Astrocyte (in vitro differentiated cells and primary cell): ENCODE measurements at regions not wholly inside any gene's neighbourhood (a gene's known extent, or its start where the extent isn't known, plus 50 kb on each side); places are given as distances from the start of the nearest gene placed in this dataset.

Experiments
- DNase-seq: peaks from one replicate; pipeline ENCODE4 v3.0.0-alpha.2; 2010; ENCODE audit warnings: low read depth
- FAIRE-seq: peaks from 2 replicates; lab custom pipeline; 2011; peaks lifted over from hg19 to GRCh38; lab: Jason Lieb, UNC
- H2AFZ ChIP-seq: 2 replicates; pipeline ENCODE4 v1.6.0; 2012; ENCODE audit warnings: low read depth, low read length, inconsistent platforms
- H3K27ac ChIP-seq: 2 replicates; pipeline ENCODE4 v1.5.1; 2011; ENCODE audit warnings: low read depth, low read length, inconsistent platforms
- H3K27me3 ChIP-seq: 2 replicates; pipeline ENCODE4 v1.6.0; 2011; ENCODE audit warnings: low read length, inconsistent platforms; ENCODE audit not compliant: insufficient read depth
- H3K36me3 ChIP-seq: 2 replicates; pipeline ENCODE4 v1.5.1; 2011; ENCODE audit warnings: low read length, inconsistent platforms; ENCODE audit not compliant: insufficient read depth
- H3K4me1 ChIP-seq: 2 replicates; pipeline ENCODE4 v1.5.1; 2011; ENCODE audit warnings: low read length, inconsistent platforms; ENCODE audit not compliant: insufficient read depth
- H3K4me2 ChIP-seq: 2 replicates; pipeline ENCODE4 v1.6.0; 2012; ENCODE audit warnings: low read length, inconsistent platforms
- H3K4me3 ChIP-seq: 2 replicates; pipeline ENCODE4 v1.5.1; 2011; ENCODE audit warnings: low read depth, mild to moderate bottlenecking, low read length, inconsistent platforms; ENCODE audit not compliant: insufficient read depth
- H3K79me2 ChIP-seq: 2 replicates; pipeline ENCODE4 v1.6.0; 2012; ENCODE audit warnings: mild to moderate bottlenecking, low read length, inconsistent platforms; ENCODE audit not compliant: insufficient read depth
- H3K9ac ChIP-seq: 2 replicates; pipeline ENCODE4 v1.6.0; 2012; ENCODE audit warnings: mild to moderate bottlenecking, low read length, inconsistent platforms
- H3K9me3 ChIP-seq: 2 replicates; pipeline ENCODE4 v1.5.1; 2012; ENCODE audit warnings: low read depth, mild to moderate bottlenecking, low read length, inconsistent platforms; ENCODE audit not compliant: insufficient read depth
- H4K20me1 ChIP-seq: 2 replicates; pipeline ENCODE4 v1.6.0; 2012; ENCODE audit warnings: low read length, inconsistent platforms; ENCODE audit not compliant: insufficient read depth
- H3K27ac Mint-ChIP-seq: one replicate; pipeline ENCODE4 v1.8.0; 2021; ENCODE audit warnings: mild to moderate bottlenecking, mixed read lengths; ENCODE audit not compliant: unreplicated experiment
- H3K27me3 Mint-ChIP-seq: one replicate; pipeline ENCODE4 v1.8.0; 2021; ENCODE audit warnings: low read depth, mixed read lengths; ENCODE audit not compliant: unreplicated experiment
- H3K36me3 Mint-ChIP-seq: one replicate; pipeline ENCODE4 v1.8.0; 2021; ENCODE audit warnings: low read depth, mixed read lengths; ENCODE audit not compliant: unreplicated experiment
- H3K4me1 Mint-ChIP-seq: one replicate; pipeline ENCODE4 v1.8.0; 2021; ENCODE audit warnings: low read depth, mixed read lengths; ENCODE audit not compliant: unreplicated experiment
- H3K4me3 Mint-ChIP-seq: one replicate; pipeline ENCODE4 v1.8.0; 2021; ENCODE audit warnings: mild to moderate bottlenecking, moderate library complexity, mixed read lengths; ENCODE audit not compliant: unreplicated experiment
- H3K9me3 Mint-ChIP-seq: one replicate; pipeline ENCODE4 v1.8.0; 2021; ENCODE audit warnings: mild to moderate bottlenecking, mixed read lengths; ENCODE audit not compliant: unreplicated experiment
- EZH2 ChIP-seq: IDR thresholded peaks from 2 replicates; pipeline ENCODE4 v1.6.1; 2012; ENCODE audit warnings: mild to moderate bottlenecking, low read length, inconsistent platforms; ENCODE audit not compliant: insufficient read depth
- TF ChIP-seq, protein P1 (sequence below): IDR thresholded peaks from 2 replicates; pipeline ENCODE4 v1.5.1; 2011; ENCODE audit warnings: low read depth, mild to moderate bottlenecking, inconsistent platforms, low read length, moderate library complexity; ENCODE audit not compliant: insufficient read depth

DNA sequence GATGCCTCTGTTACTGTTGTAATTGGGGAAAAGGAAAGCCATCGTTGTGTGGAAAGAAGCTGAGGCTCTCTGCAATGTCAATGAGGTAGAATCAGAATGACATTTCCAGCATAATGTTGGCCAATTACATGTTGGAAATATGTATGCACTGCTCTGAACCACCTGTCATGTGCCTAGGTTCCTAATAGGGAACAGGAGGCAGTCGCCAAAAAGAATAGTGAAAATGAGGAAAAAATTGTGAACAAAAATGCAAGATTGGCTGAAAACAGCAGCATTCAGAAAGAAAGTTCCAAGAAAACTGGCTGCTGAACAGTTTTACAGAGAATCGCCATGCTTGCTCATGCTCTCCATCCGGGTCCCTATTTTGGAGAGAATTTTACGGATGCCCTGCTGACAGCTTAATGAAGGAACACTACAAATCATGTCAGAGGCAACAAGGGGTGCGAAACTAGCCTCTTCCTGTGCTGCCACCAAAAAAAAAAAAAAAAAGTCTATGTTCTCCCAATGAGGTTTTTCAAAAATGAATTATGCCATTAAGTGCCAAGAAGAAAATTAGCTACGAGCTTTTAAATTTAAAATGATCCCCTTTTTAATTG, 305.9 kb upstream of the ARRDC4 start:
- Histone ChIP-seq H3K9ac (no peak overlapping the region), H3K9me3 (no peaks in the 10 kb centered on the region), H3K4me2 (no peak overlapping the region), H3K4me1 (no peaks in the 10 kb centered on the region), H4K20me1 (no peaks in the 10 kb centered on the region), H3K36me3 (no peaks in the 10 kb centered on the region), H3K4me3 (no peak overlapping the region), H3K27me3 (peaks cover 5% of the 10 kb centered on the region), H3K79me2 (no peaks in the 10 kb centered on the region), H2AFZ (no peak overlapping the region), H3K27ac (no peak overlapping the region)
- TF ChIP-seq, protein P1, sequence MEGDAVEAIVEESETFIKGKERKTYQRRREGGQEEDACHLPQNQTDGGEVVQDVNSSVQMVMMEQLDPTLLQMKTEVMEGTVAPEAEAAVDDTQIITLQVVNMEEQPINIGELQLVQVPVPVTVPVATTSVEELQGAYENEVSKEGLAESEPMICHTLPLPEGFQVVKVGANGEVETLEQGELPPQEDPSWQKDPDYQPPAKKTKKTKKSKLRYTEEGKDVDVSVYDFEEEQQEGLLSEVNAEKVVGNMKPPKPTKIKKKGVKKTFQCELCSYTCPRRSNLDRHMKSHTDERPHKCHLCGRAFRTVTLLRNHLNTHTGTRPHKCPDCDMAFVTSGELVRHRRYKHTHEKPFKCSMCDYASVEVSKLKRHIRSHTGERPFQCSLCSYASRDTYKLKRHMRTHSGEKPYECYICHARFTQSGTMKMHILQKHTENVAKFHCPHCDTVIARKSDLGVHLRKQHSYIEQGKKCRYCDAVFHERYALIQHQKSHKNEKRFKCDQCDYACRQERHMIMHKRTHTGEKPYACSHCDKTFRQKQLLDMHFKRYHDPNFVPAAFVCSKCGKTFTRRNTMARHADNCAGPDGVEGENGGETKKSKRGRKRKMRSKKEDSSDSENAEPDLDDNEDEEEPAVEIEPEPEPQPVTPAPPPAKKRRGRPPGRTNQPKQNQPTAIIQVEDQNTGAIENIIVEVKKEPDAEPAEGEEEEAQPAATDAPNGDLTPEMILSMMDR: no peak
- no peak overlapping the region for H3K27ac Mint-ChIP-seq
- peaks cover 20% of the 10 kb centered on the region for H3K27me3 Mint-ChIP-seq
- H3K4me3 Mint-ChIP-seq: no peak overlapping the region
- no peak for DNase-seq
- H3K36me3 Mint-ChIP-seq: no peaks in the 10 kb centered on the region
- peaks cover 2% of the 10 kb centered on the region for H3K9me3 Mint-ChIP-seq
- peaks cover 2% of the 10 kb centered on the region for H3K4me1 Mint-ChIP-seq
- FAIRE-seq: no peak

DNA sequence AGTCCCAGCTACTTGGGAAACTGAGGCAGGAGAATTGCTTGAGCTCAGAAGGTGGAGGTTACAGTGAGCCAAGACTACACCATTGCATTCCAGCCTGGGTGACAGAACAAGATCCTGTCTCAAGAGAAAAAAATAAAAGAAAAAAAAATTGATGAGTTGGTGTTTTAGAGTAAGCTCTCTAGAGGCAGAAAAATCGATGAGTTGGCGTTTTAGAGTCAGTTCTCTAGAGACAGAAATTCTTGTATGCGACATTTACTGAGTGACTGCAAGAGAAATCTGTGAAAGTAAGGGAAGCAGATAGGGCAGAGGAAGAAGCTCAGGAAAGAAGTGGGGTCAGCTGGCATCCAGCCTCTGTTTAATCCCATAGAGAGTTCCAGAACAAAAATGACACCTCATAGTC, 298.7 kb upstream of the ARRDC4 start:
- no peak overlapping the region for H3K4me3 Mint-ChIP-seq
- TF ChIP-seq, protein P1: no peak
- no peak for TF ChIP-seq EZH2
- Histone ChIP-seq H3K27me3 (no peaks in the 10 kb centered on the region), H3K36me3 (no peaks in the 10 kb centered on the region), H3K9me3 (no peaks in the 10 kb centered on the region), H3K4me2 (no peak overlapping the region), H2AFZ (no peak overlapping the region), H3K9ac (no peak overlapping the region), H3K4me1 (no peaks in the 10 kb centered on the region), H3K79me2 (no peaks in the 10 kb centered on the region), H3K4me3 (no peak overlapping the region), H4K20me1 (no peaks in the 10 kb centered on the region), H3K27ac (no peak overlapping the region)
- no peak overlapping the region for H3K27ac Mint-ChIP-seq
- no peaks in the 10 kb centered on the region for H3K27me3 Mint-ChIP-seq
- no peaks in the 10 kb centered on the region for H3K4me1 Mint-ChIP-seq
- no peak for FAIRE-seq
- DNase-seq: no peak
- H3K9me3 Mint-ChIP-seq: peaks cover 1% of the 10 kb centered on the region
- no peaks in the 10 kb centered on the region for H3K36me3 Mint-ChIP-seq

DNA sequence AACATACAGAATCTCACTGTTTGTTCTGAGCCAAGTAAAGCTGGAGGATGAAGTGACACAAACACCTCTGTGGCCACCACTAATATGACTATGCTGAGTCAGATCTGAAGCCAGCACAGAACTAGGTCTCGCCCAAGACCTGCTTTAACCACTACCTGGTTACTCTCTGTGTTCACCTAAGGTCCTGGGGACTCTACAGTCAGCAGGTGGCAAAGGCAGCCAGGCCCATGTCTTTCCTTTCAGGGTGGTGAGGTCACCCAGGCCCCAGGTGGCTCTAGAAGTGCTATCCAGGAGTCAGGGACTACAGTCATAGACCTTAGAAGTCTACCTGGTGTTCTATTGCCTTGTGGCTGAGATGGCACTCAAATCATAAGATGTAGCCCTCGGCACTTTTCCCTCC, 287.9 kb upstream of the ARRDC4 start:
- Histone ChIP-seq H3K27me3 (no peaks in the 10 kb centered on the region), H3K79me2 (no peaks in the 10 kb centered on the region), H3K4me2 (no peak overlapping the region), H3K27ac (no peak overlapping the region), H3K9me3 (no peaks in the 10 kb centered on the region), H3K9ac (no peak overlapping the region), H3K36me3 (no peaks in the 10 kb centered on the region), H3K4me1 (no peaks in the 10 kb centered on the region), H2AFZ (no peak overlapping the region), H4K20me1 (no peaks in the 10 kb centered on the region), H3K4me3 (no peak overlapping the region)
- H3K27ac Mint-ChIP-seq: no peak overlapping the region
- H3K9me3 Mint-ChIP-seq: peaks cover 3% of the 10 kb centered on the region
- TF ChIP-seq, protein P1: no peak
- TF ChIP-seq EZH2: no peak
- no peak overlapping the region for H3K4me3 Mint-ChIP-seq
- no peak for FAIRE-seq
- DNase-seq: no peak
- no peaks in the 10 kb centered on the region for H3K4me1 Mint-ChIP-seq
- H3K27me3 Mint-ChIP-seq: no peaks in the 10 kb centered on the region
- no peaks in the 10 kb centered on the region for H3K36me3 Mint-ChIP-seq
